Stimulated activated CD8-positive, alpha-beta memory T cell treated with anti-CD3 and anti-CD28 coated beads, Interleukin-4, amount 100 ng/mL, for 4 hours (primary cell): ENCODE measurements at regions not wholly inside any gene's neighbourhood (a gene's known extent, or its start where the extent isn't known, plus 50 kb on each side); places are given as distances from the start of the nearest gene placed in this dataset.
"Not testable (repeated sequence)": the region's sequence is repeated elsewhere in the genome, so short reads cannot be mapped to it uniquely, and the experiment has no call there.

ENCODE experiments used
- DNase-seq, 2 donors: peaks; one replicate each; pipeline ENCODE4 v3.0.0-alpha.2; 2020; ENCODE audit warnings: low read depth in 2 of 2, low spot score in 1 of 2

GRCh38 chr1:53399370-53400133 is 59.6 kb upstream of the DMRTB1 start:
- DNase-seq = not testable (repeated sequence)

GRCh38 chr1:53400761-53401674 is 58.2 kb upstream of the DMRTB1 start:
- DNase-seq = no peak

GRCh38 chr1:53401813-53402745 is 57.1 kb upstream of the DMRTB1 start:
- no peak for DNase-seq

- DNase-seq = no peak
Observed at GRCh38 chr1:53402891-53403655, 56.1 kb upstream of the DMRTB1 start.

- no peak for DNase-seq
Observed at GRCh38 chr1:53405737-53406136, 53.5 kb upstream of the DMRTB1 start.

- no peak for DNase-seq
Observed at GRCh38 chr1:53406551-53407235, 52.5 kb upstream of the DMRTB1 start.

- no peak for DNase-seq
Observed at GRCh38 chr1:53408013-53408754, 51.0 kb upstream of the DMRTB1 start.

GRCh38 chr1:53408755-53409129 is 50.5 kb upstream of the DMRTB1 start:
- DNase-seq = no peak

- DNase-seq = no peak
Observed at GRCh38 chr1:53409233-53409632, 50.0 kb upstream of the DMRTB1 start.
